ENCODE measurements at regions not wholly inside any gene's neighbourhood (a gene's known extent, or its start where the extent isn't known, plus 50 kb on each side); places are given as distances from the start of the nearest gene placed in this dataset.
"Not testable (repeated sequence)": the region's sequence is repeated elsewhere in the genome, so short reads cannot be mapped to it uniquely, and the experiment has no call there.

DNA sequence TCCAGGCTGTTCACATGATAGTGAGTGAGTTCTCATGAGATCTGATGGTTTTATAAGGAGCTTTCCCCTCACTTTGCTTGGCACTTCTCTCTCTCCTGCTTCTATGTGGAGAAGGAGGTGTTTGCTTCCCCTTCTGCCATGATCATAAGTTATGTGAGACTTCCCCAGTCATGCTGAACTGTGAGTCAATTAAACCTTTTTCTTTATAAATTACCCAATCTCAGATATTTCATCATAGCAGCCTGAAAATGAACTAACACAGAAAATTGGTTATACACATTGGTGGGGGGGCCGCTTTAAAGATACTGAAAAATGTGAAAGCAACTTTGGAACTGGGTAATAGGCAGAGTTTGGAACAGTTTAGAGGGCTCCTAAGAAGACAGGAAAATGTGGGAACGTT, 741.1 kb upstream of the LUZP2 start:
- no peak for DNase-seq
- intact Hi-C loops (cut with DNase I): no loop called here

- DNase-seq: no peak
- intact Hi-C loops (cut with DNase I): no loop called here
Observed at GRCh38 chr11:23759489-23759888, 737.4 kb upstream of the LUZP2 start.

GRCh38 chr11:23764286-23764685, 732.6 kb upstream of the LUZP2 start:
- DNase-seq: no peak
- intact Hi-C loops (cut with DNase I): no loop called here

DNA sequence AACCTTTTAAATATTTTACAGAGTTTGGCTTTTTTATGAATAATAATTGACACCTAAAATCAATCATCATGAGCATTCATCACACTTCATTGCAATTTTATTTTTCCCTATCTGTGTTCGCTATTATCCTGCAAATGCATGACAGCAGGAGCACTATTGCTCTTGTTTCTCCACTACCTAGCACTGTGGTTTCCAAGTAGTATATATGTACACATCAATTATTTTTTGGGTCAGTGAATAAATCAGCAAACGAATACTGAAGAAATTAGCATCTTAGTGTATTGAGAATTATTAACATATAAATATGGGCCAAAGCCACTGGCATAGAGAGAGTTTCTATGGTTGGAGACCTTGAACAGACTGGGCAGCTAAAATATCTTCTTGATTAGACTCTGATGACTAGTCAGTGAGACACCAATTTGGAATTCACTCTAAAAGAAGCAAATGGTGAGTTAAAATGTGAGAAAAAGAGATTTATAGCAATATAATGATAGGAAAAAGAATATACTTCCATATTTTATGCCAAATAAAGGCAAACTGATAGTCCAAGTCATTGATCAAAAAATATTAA, 731.1 kb upstream of the LUZP2 start:
- intact Hi-C loops (cut with DNase I): no loop called here
- DNase-seq: no peak

DNA sequence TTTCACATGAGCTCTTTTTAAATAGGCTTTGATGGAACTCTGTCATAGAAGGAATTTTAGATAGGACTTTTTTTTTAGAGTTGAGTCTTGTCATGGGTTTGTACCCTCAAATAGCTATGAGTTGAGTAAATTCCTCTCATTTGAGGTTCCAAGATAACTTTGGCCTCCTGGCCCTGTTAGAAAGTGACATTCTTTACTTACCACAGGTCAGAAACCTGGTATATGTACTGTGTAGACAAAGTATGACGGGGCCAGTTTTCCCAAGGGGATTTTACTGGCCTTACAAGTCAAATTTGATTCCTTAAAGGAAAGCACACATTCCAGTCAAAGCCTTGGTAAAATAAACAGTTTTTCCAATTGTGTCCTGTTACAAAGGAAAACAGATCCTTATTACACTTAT, 729.3 kb upstream of the LUZP2 start:
- DNase-seq: no peak
- intact Hi-C loops (cut with DNase I): no loop called here

DNA sequence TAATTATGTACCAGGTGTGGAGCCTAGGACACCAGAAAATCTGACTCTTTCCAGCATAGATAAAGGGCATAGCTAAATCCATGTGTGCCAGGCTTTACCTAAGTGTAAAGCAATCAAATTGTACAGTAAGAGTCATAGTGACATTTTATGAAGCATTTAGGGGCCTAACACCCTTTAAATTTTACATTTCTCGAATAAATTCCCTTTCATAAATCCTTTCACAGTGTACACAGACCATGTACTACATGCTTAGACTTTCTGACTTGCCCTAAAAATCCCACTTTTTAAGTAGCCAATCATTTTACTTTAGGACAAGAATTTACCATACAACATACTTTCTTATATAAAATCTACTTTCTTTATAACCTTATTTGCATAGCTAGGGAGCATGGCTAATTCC, 727.6 kb upstream of the LUZP2 start:
- no peak for DNase-seq
- intact Hi-C loops (cut with DNase I): no loop called here

DNA sequence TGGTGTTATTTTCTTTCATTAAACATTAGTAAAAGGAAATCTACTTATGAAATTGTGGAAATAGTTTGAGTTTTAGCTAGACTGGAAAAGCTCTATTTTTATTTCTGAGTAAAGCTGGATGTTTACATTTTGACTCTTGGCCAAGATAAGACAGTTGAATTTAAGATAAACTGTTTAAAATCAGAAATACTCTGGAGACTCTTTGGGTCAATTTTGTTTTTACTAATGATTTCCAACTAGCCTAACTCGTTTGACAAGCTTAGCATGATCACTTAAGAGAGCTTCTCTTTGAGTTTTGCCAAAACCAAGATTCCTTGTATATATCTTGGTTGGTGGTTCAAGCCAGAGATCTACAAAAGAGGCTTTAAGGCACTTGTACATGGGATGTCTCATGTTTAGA, 724.8 kb upstream of the LUZP2 start:
- DNase-seq: no peak
- intact Hi-C loops (cut with DNase I): no loop called here

GRCh38 chr11:23778971-23779370, 717.9 kb upstream of the LUZP2 start:
- intact Hi-C loops (cut with DNase I): no loop called here
- DNase-seq: no peak

DNA sequence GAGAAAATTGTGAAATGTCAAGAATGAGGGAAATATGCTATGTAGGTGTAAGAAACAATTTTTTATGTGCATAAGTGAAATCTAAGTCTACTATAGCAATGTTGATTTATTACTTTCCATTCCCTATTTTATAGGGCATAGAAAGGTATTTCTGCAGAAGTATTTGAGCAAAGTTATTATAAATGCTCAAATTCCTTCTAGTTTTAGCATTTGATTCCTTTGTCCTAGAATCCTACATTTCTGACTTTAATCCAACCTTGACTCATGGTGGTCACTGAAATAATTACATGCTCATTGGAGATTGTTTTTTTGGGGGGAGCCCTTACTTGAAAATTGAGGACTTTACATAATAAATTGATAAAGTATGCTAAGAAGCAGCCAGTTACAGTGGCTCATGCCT, 716.6 kb upstream of the LUZP2 start:
- DNase-seq: no peak
- intact Hi-C loops (cut with DNase I): no loop called here

DNA sequence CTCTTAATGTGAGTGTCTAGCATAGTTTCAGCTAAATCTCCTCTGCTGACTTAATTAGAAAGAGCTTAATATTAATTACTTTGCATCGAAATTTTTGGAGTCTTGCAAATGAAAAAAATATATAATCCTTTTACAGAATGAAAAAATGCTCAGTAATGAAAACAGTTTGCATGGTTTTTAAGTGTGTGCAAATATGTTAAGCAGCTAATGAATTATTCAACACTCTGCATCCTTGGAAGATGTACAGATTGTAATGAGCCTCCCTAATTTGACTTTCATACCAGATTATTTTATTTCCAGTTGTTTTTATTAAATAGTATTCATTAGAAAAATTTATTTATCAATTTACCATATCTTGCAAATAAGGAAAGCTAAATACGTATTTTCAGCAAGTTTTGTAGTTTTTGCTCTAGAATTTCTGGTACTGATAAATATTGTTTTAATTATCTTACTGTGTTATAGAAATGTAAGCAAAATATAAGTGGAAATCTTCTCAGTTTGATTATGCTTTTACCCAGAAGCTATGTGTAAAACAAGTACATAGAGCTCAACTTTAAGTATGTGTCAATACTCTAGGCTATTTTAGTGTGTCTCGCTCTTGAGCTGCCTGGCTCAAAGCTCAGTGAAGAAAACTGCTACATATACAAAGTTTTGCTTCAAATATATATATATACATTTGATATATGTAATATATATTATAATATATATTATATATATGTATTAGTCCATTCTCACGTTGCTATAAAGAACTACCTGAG, 714.9 kb upstream of the LUZP2 start:
- no peak for DNase-seq
- intact Hi-C loops (cut with DNase I): no loop called here

GRCh38 chr11:23786974-23787373, 709.9 kb upstream of the LUZP2 start:
- DNase-seq; intact Hi-C loops (cut with DNase I): not testable (repeated sequence)

GRCh38 chr11:23789200-23789853, 707.5 kb upstream of the LUZP2 start:
- intact Hi-C loops (cut with DNase I): no loop called here
- no peak for DNase-seq

- no peak for DNase-seq
- intact Hi-C loops (cut with DNase I): no loop called here
Observed at GRCh38 chr11:23789938-23790371, 706.9 kb upstream of the LUZP2 start.

DNA sequence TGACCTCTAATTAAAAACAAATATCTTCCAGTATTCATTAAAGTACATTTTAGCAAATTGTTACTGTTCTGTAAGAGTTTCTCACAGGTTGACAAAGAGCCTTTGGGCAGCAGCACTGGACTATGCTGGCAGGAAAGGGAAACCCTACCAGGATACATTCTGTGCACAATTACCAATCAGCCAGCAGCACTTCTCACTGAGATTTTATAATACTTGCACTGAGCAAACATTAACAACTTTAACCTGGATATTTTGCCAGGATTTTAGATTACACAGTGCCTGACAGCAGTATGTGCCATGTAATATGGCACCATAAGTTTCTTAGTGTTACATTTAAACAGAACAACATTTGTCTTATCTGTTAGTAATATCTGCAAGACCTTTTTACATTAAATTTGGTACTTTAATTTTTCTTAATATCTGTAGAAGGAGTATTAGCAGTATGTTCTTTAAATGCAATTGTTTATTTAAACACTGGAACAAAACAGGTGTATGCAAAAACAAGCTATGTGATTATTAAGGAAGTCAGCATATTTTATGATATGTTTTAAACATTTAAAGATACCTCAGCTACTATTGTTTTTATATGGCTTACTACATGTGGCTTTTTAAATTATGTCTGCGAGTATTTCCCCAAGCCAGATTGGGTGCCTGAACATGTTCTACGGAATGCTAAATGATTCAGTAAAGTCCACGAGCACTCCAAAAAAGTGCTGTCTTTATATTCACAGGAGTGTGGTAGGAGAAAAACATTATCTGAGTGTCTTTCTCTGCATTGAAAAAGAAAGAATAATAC, 699.0 kb upstream of the LUZP2 start:
- intact Hi-C loops (cut with DNase I): no loop called here
- no peak for DNase-seq

DNA sequence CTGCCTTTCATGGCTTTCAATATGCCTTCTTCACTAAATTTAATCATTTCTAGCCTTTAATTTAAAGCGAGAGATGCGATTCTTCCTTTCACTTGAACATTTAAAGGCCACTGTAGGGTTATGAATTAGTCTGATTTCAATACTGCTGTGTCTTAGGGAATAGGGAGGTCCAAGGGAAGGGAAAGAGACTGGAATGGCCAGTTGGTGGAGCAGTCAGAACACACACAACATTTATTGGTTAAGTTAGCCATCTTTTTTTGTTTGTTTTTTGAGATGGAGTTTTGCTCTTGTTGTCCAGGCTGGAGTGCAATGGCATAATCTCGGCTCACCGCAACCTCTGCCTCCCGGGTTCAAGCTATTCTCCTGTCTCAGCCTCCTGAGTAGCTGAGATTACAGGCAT, 662.5 kb upstream of the LUZP2 start:
- DNase-seq; intact Hi-C loops (cut with DNase I): not testable (repeated sequence)

DNA sequence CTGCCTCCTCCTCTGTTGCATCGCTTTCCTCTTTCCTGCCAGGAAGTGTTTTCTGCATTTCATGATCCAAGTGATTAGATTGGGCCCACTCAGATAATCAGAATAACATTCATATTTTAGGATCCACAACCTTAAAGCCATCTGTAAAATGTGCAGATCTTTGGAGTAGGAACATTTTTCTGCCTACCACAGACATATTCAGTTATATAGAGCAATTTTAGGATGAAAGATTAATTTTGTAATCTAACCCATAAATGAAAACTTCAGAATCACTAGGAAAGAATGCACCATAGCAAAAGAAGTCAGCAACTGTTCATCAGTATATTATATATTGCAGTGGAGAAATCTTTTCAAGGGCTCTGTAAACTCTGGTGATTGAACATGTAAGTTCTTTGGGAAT, 659.9 kb upstream of the LUZP2 start:
- DNase-seq: no peak
- intact Hi-C loops (cut with DNase I): no loop called here

DNA sequence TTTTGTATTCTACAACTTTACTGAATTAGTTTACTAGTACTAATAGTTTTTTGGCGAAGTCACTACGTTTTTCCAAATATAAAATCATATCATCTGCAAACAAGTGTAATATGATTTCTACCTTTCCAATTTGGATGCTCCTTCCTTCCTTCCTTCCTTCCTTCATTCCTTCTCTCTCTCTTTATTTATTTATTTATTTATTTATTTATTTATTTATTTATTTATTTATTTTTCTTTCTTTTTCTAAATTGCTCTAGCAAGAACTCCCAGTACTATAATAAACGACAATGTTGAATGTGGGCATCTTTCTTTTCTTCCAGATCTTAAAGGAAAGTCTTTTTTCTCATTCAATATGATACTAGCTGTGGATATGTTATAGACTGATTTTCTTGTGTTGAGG, 656.0 kb upstream of the LUZP2 start:
- intact Hi-C loops (cut with DNase I): no loop called here
- no peak for DNase-seq

DNA sequence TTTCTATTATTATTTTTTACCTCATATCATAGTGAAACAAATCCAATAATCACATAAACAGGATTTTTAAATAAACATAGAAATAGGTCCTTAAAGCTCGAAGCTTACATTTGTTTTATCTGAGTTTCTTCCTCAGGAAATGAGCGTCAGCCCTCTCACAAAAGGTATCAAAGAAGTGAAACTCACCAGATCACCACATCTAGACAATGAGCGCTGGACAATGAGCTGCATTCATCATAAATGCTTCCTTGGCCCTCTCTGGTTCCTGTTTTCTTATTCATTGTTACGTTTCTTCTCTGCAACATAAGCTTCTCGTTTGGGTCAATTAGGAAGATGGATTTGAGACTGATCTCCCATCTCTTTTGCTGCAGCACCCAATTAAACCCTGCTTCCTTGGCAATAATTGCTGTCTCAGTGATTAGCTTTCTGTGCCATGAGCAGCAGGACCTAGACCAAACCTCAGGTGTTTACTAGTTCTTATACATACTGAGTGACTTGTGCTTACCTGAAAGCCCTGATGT, 649.9 kb upstream of the LUZP2 start:
- intact Hi-C loops (cut with DNase I): no loop called here
- no peak for DNase-seq

GRCh38 chr11:23851216-23851615, 645.6 kb upstream of the LUZP2 start:
- intact Hi-C loops (cut with DNase I): no loop called here
- no peak for DNase-seq

- no peak for DNase-seq
- intact Hi-C loops (cut with DNase I): no loop called here
Observed at GRCh38 chr11:23856654-23857053, 640.2 kb upstream of the LUZP2 start.
